RWPE1 (cell line): ENCODE measurements at regions not wholly inside any gene's neighbourhood (a gene's known extent, or its start where the extent isn't known, plus 50 kb on each side); places are given as distances from the start of the nearest gene placed in this dataset.

Experiments
- CTCF ChIA-PET: fragments of 350-600 bp; sonication (Branson Sonifier 250); formaldehyde crosslinking; extraction: SDS; loops from one replicate; lab custom pipeline; 2021; lab: Yijun Ruan, JAX
- POLR2A ChIA-PET: fragments of 400-600 bp; formaldehyde crosslinking; extraction: SDS; loops from one replicate; lab custom pipeline; 2020; ENCODE audit warnings: antibody characterized with exemption; ENCODE audit not compliant: low non-redundant PET; lab: Yijun Ruan, JAX
- DNase-seq: peaks from one replicate; pipeline ENCODE4 v3.0.0; 2012; ENCODE audit warnings: low spot score
- H3K27ac ChIP-seq: fragments of 450-650 bp; 2 replicates; pipeline ENCODE4 v1.5.1; 2017
- TF ChIP-seq, protein P1 (sequence below): fragments of 450-650 bp; conservative IDR thresholded peaks from 2 replicates; pipeline ENCODE4 v1.5.1; 2017; ENCODE audit warnings: low read depth, mild to moderate bottlenecking

DNA sequence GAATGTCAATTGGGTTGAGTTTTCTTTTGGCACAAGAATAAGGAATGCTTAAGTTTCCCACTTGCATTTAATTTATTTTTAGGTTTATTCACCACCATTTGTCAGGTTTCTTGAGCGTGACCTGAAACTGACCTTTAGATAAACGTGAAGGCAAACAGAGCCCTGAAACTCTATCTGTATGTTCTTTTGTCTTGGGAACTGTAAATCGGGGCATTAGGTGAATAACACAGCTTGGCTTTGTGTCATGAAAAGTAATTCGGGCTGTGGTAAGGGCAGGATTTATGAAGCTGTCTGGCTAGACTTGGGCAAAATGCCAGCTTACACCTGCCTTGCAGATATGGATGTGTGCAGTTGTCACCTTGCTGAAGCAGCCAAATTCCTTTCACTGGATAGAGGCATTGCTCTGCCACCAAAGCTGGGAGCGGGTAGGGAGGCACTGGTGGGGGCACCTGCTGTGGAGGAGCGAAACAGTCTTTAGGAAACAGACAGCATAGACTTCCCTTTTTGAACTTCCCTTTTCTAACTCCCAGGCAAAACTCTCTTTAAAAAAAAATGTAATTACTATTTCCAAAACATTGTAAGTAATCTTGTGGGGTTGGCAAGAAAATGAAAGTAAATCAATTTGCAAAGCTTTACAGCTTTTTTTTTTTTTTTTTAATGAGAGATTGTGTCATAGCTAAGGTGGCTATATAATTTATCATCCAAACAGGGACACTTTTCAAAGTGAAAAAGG is 545.2 kb downstream of the CSNK1G3 start:
- H3K27ac ChIP-seq = no peak overlapping the region
- TF ChIP-seq, protein P1, sequence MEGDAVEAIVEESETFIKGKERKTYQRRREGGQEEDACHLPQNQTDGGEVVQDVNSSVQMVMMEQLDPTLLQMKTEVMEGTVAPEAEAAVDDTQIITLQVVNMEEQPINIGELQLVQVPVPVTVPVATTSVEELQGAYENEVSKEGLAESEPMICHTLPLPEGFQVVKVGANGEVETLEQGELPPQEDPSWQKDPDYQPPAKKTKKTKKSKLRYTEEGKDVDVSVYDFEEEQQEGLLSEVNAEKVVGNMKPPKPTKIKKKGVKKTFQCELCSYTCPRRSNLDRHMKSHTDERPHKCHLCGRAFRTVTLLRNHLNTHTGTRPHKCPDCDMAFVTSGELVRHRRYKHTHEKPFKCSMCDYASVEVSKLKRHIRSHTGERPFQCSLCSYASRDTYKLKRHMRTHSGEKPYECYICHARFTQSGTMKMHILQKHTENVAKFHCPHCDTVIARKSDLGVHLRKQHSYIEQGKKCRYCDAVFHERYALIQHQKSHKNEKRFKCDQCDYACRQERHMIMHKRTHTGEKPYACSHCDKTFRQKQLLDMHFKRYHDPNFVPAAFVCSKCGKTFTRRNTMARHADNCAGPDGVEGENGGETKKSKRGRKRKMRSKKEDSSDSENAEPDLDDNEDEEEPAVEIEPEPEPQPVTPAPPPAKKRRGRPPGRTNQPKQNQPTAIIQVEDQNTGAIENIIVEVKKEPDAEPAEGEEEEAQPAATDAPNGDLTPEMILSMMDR = no peak
- POLR2A ChIA-PET = no interaction called here
- CTCF ChIA-PET = no interaction called here
- DNase-seq = peak; percentile 17

DNA sequence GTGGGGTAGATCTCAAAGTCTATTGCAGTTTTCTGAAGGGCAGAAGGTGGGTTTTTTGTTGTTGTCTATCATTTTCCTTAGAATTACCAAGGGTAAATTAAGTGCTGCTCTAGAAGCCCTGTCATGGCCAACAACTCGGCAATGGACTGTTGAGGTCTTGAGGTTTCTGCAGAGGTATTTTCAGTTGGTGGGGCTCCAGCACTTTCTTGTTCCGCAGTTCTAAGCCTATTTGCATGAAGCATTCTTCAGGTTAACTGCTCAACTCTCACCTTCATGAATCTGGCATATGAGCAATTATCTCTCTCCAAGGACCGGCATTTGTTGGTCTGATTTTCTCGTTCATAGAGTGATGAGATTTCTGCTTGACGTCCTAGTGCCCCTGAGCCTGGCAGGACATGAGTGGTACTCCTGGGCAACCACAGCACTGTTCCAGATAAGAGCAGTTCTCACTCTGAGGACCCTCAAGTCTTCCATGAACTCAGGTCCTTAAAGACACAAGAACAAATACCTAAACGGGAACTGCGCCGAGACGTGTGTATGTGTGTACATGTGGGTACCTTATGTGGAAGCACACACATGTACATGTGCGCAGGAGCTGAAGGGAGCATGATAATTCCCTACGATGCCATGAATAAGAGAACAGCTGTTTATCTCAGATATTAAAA is 544.5 kb downstream of the CSNK1G3 start:
- H3K27ac ChIP-seq = no peak overlapping the region
- TF ChIP-seq, protein P1 = no peak
- ChIA-PET POLR2A (no interaction called here), CTCF (no interaction called here)
- DNase-seq = no peak

DNA sequence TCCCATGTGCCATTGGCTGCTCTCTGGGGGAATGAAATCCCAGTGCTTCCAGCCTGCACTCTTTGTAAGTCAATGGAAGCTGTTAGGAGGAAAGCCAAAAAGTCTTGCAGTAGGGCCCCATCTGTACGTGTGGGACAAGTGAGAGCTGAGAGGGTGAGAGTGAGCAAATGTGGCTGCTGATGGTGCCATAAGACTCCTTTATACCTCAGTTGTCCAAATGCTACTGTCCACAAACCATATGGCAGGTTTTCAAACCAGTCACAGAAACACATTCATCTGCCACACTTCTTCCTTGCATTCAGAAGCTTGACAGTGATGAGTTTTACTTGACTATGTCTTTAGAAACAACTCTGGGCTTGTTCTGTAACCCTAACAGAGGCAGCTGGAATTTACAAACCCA is 543.8 kb downstream of the CSNK1G3 start:
- TF ChIP-seq, protein P1 = no peak
- DNase-seq = no peak
- no peak overlapping the region for H3K27ac ChIP-seq
- ChIA-PET CTCF (interaction anchor here (0.6 kb wide), 1 partner anchor 223 kb away, joined by 4 read pairs; no protein-coding TSS in a partner anchor), POLR2A (no interaction called here)

DNA sequence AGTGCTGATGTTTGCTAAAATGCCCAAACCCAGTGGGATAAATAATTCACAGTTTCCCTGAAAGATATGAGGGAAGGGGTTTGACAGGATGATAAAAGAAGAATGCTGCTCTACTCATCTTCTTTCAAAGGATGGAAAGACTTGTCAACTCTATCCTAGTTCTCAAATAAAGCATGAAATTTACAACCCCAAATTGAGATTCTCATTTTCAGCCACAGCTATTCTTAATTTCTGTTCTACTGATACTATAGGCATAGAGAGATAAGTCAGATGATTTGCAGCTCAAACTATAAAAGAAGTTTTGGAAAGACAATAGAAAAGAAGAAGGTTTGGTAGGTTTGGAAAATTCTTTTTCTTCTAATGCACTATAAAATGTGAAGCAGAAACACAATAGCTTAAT is 542.6 kb downstream of the CSNK1G3 start:
- POLR2A ChIA-PET = no interaction called here
- TF ChIP-seq, protein P1 = no peak
- no peak for DNase-seq
- no peak overlapping the region for H3K27ac ChIP-seq
- CTCF ChIA-PET = no interaction called here

DNA sequence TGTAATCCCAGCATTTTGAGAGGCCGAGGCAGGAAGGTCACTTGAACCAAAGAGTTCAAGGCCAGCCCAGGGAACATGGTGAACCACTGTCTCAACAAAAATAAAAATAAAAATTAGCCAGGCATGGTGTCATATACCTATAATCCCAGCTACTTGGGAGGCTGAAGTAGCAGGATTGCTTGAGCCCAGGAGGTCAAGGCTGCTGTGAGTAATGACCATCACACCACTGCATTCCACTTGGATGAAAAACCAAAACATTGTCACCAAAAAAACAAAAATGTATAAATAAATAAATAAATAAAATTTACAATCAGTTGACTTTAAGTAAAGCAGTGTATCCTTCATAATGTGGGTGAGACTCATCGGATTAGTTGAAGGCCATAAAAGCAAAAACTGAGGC is 541.4 kb downstream of the CSNK1G3 start:
- no peak for DNase-seq
- TF ChIP-seq, protein P1 = no peak
- CTCF ChIA-PET = no interaction called here
- POLR2A ChIA-PET = no interaction called here
- no peak overlapping the region for H3K27ac ChIP-seq

DNA sequence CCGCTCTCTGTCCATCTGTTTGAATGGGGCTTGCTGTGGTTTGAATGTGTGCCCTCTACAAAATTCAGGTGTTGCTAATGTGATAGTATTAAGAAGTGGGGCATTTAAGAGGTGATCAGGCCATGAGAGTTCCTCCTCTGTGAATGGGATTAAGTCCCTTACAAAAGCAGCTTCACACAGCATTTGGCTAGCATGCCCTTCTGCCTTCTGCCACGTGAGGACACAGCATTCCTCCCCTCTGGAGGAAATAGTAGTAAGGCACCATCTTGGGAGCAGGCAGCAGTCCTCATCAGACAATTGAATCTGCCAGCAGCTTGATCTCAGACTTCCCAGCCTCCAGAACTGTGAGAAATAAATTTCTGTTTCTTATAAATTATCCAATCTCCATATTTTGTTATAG is 540.2 kb downstream of the CSNK1G3 start:
- no peak for DNase-seq
- H3K27ac ChIP-seq = no peak overlapping the region
- CTCF ChIA-PET = no interaction called here
- TF ChIP-seq, protein P1 = no peak
- POLR2A ChIA-PET = no interaction called here
